GM21381 (cell line): ENCODE measurements at regions not wholly inside any gene's neighbourhood (a gene's known extent, or its start where the extent isn't known, plus 50 kb on each side); places are given as distances from the start of the nearest gene placed in this dataset.
"Not testable (repeated sequence)": the region's sequence is repeated elsewhere in the genome, so short reads cannot be mapped to it uniquely, and the experiment has no call there.

Experiments
- ATAC-seq: cut with Tn5 transposase; IDR thresholded peaks from one replicate; pipeline ENCODE4 v1.9.1; 2021; ENCODE audit warnings: mild to moderate bottlenecking, moderate library complexity; ENCODE audit not compliant: unreplicated experiment

DNA sequence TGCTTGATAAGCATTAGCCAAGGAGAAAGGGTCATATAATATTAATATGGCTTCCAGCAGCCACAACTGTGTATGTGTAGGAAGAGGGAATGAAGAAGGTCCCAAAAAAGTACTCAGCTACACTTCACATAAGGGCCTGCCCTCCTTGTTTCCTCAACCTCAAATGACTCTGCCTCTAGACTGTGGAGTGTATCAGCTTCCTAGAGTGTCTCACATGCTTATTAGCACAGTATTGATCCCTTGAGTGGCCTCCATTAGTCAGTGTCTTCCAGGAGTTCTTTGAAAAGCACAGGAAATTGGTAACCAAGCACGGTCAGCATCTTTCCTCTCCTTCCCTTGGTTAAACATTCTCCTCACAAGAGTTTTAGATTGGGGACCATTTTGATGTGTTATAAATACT is 190.4 kb upstream of the ATP10B start:
- no peak for ATAC-seq

- ATAC-seq: no peak
Measured at GRCh38 chr5:161040818-161041217, 188.8 kb upstream of the ATP10B start.

DNA sequence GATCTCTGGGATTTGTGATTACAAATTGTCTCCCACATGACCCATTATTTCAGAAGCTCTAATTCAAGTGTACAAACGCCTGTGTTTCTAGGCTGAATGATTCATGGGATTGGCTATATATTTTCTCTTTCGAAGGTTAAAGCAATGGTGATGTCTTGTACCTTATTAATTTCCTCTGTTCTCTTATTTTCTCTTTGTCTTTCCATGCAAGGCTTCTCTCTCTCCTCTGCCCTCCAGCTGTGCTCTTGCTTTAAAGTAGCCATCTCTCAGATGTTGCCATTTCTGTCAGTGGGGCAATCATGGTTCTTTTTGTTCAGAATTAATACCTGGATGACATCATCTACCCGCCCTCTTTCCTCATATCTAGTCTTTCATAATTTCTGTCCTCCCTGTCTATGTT is 184.3 kb upstream of the ATP10B start:
- ATAC-seq: no peak

DNA sequence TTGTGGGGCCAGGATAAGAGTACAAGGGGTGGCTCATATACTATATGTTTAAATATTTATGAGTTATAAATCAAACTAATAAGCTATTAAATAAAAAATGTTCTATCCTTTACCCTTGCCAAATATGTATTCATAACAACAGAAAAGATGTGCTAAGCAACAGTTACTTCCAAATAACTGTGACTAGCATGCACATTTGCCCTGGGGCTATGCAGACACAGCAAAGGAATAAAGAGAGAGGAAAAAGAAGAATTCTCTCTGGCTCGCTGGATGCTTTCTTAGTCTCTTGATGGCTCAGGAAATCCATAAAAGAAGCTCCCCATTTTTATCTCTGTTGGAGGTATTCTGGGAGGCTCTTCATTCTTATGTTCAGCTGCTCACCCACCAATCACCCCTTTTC is 182.4 kb upstream of the ATP10B start:
- no peak for ATAC-seq

GRCh38 chr5:161030229-161030628 is 178.2 kb upstream of the ATP10B start:
- no peak for ATAC-seq

GRCh38 chr5:161027763-161028162 is 175.8 kb upstream of the ATP10B start:
- no peak for ATAC-seq

GRCh38 chr5:161023551-161023950 is 171.5 kb upstream of the ATP10B start:
- ATAC-seq: no peak

GRCh38 chr5:161022151-161022550 is 170.1 kb upstream of the ATP10B start:
- ATAC-seq: no peak

GRCh38 chr5:161009817-161010216 is 157.8 kb upstream of the ATP10B start:
- no peak for ATAC-seq

- no peak for ATAC-seq
Measured at GRCh38 chr5:161009194-161009593, 157.2 kb upstream of the ATP10B start.

GRCh38 chr5:161007879-161008278 is 155.9 kb upstream of the ATP10B start:
- no peak for ATAC-seq

- no peak for ATAC-seq
Measured at GRCh38 chr5:161002571-161003074, 150.6 kb upstream of the ATP10B start.

DNA sequence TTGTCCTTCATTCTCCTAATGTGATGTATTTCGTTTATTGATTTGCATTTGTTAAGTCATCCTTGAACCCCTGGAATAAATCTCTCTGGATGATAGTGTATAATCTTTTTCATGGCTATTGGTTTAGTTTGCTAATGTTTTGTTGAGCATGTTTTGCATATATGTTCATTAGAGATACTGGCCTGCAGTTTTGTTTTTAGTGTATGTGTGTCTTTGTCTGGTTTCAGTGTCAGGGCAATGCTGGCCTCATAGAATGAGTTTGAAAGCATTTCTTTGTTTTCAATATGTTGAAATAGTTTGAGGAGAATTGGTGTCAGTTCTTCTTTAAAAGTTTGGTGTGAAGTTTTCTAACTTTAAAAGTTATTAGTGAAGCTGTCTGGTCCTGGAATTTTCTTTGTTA is 149.6 kb upstream of the ATP10B start:
- peak; percentile 79 for ATAC-seq

GRCh38 chr5:161001142-161001541 is 149.1 kb upstream of the ATP10B start:
- ATAC-seq: not testable (repeated sequence)

- ATAC-seq: no peak
Measured at GRCh38 chr5:160991205-160991604, 139.2 kb upstream of the ATP10B start.

DNA sequence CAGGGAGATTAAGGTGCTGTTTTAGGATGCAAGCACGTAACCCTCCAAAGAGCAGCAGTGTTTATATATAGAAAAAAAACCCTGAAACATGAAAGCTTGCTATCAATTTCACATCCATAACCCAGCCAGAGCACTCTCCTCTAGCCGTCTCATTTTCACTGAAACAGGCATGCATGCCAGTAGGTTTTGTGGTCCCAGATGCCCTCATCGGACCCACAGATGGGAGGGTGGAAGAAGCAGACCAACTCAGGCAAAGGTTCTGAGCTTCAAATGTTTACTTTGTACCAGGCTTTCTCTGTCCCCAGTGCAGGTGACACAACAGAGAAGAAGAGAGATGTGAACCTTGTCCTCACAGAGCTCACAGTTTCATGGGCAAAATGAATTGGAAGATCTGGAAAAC is 127.4 kb upstream of the ATP10B start:
- no peak for ATAC-seq

GRCh38 chr5:160978944-160979343 is 126.9 kb upstream of the ATP10B start:
- ATAC-seq: no peak

- no peak for ATAC-seq
Measured at GRCh38 chr5:160976181-160976580, 124.2 kb upstream of the ATP10B start.

DNA sequence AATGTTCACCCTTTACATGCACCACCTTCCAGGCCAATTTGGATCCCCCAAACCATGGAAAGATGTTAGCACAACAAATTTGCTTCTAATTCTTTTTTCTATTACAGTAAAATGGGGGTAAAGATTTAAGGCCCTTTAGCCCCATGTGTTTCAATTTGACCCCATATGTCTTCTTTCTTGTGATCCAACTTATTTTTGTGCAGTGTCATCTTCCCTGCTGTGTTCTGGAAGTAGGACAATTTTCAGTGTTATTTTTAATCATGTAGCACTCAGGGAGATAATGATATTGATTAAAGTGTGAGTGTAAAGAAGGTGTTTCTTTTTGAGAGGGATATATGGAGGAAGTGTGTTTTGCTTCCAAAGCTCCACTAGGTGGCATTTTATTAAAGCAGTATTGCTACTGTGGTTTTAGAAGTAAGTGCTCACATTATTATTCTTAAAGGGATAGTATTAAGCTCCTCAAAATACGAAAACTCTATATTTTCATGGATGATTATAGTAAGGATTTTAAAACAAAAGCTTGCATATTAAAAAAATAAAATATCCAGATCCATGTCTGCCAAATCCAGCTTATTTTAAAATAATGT is 118.7 kb upstream of the ATP10B start:
- ATAC-seq: no peak

GRCh38 chr5:160969645-160970044 is 117.6 kb upstream of the ATP10B start:
- ATAC-seq: no peak

DNA sequence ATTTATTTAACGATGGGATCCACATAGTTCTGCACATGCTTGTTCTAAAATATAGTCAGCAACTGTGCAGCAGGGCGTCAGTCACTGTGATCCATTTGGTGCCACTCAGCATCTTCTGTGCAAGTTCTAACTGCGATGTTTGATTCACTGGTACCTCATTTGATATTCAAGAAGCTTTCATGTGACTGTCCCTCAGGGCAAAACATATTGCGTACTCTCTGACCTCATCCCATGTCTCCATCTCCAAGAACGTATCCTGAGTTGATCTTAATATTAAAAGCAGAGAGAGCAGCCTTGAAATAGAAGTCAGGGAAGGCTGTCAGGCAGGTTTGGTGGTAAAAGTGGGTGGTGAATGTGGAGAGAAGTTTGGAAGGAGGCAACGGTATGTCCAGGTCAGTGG is 116.5 kb upstream of the ATP10B start:
- ATAC-seq: no peak

DNA sequence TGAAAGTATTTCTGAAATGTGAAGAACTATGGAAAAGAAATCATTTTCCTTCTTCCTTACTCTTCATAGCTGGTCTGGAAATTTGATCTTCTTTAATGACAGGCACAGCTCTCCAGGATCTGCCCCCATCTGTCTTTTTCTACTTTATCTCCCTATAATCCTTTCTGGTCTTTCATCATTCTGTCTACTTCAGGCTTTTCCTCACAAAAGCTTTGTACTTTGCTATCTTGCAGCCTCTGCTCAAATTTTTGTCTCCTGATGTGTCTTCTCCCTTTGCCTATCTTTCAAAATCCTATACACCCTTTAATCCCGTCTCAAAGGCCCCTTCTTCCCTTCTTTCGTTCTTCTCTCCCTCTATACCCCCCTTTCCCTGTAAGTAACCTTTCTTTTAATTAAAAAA is 114.9 kb upstream of the ATP10B start:
- ATAC-seq: no peak

- no peak for ATAC-seq
Measured at GRCh38 chr5:160961761-160962160, 109.8 kb upstream of the ATP10B start.
